GM12878 (cell line): ENCODE measurements at regions not wholly inside any gene's neighbourhood (a gene's known extent, or its start where the extent isn't known, plus 50 kb on each side); places are given as distances from the start of the nearest gene placed in this dataset.

ENCODE experiments used
- ATAC-seq: fragments of 200-7000 bp; cut with Tn5 transposase; 3 replicates; pipeline ENCODE4 v1.9.1; 2020; ENCODE audit warnings: mild to moderate bottlenecking, moderate library complexity
- BruUV-seq: library from RNA; stranded (reverse); fragments of 400-500 nt; replicated peaks from 2 replicates; lab custom pipeline; 2021; lab: Mats Ljungman, UMichigan
- CTCF ChIA-PET: fragments of 300-600 bp; sonication (Branson Sonifier 250); formaldehyde crosslinking; extraction: SDS; loops from one replicate; lab custom pipeline; 2021; ENCODE audit warnings: inconsistent platforms; lab: Yijun Ruan, JAX
- POLR2A ChIA-PET: fragments of 350-600 bp; formaldehyde crosslinking; extraction: SDS; loops from one replicate; lab custom pipeline; 2021; ENCODE audit warnings: inconsistent platforms; lab: Charles Lee
- RAD21 ChIA-PET: fragments of 300-600 bp; sonication (Branson Sonifier 250); formaldehyde crosslinking; loops from one replicate; lab custom pipeline; 2023; ENCODE audit warnings: antibody characterized with exemption; ENCODE audit not compliant: unreplicated experiment; lab: Charles Lee
- SMC1A ChIA-PET: fragments of 300-600 bp; sonication (Branson Sonifier 250); formaldehyde crosslinking; loops from one replicate; lab custom pipeline; 2023; ENCODE audit not compliant: unreplicated experiment, uncharacterized antibody; lab: Charles Lee
- DNase-seq: peaks from one replicate; pipeline ENCODE4 v3.0.0-alpha.2; 2011; ENCODE audit warnings: low read depth, low spot score
- FAIRE-seq: peaks from 3 replicates; lab custom pipeline; 2011; peaks lifted over from hg19 to GRCh38; lab: Jason Lieb, UNC
- H2AFZ ChIP-seq: 2 replicates; pipeline ENCODE4 v1.6.0; 2011; ENCODE audit warnings: low read depth, low read length, control low read depth; ENCODE audit not compliant: control insufficient read depth
- H3K27ac ChIP-seq: 2 replicates; pipeline ENCODE4 v1.5.1; 2011; ENCODE audit warnings: control low read depth; ENCODE audit not compliant: control insufficient read depth, insufficient read depth
- H3K27me3 ChIP-seq, 2 experiments: replicated peaks in 1 of 2; 2 replicates each; pipeline versions ENCODE4 v1.6.0 to v1.6.1; 2011; ENCODE audit warnings: low read length in 1 of 2; ENCODE audit not compliant: control insufficient read depth in 2 of 2, insufficient read depth in 2 of 2
- H3K36me3 ChIP-seq, 2 experiments: 2 replicates each; pipeline ENCODE4 v1.5.1; 2011; ENCODE audit warnings: low read length in 1 of 2; ENCODE audit not compliant: control insufficient read depth in 2 of 2, insufficient read depth in 2 of 2
- H3K4me1 ChIP-seq: 2 replicates; pipeline ENCODE4 v1.6.1; 2011; ENCODE audit warnings: mild to moderate bottlenecking, low read length, moderate library complexity, mixed read lengths; ENCODE audit not compliant: control insufficient read depth, insufficient read depth
- H3K4me2 ChIP-seq: 2 replicates; pipeline ENCODE4 v1.6.0; 2011; ENCODE audit warnings: control low read depth; ENCODE audit not compliant: control insufficient read depth, insufficient read depth
- H3K4me3 ChIP-seq: fragments of 200-600 bp; sonication (generic); 2 replicates; pipeline ENCODE4 v1.5.1; 2016
- H3K79me2 ChIP-seq: 2 replicates; pipeline ENCODE4 v1.6.0; 2011; ENCODE audit warnings: low read length; ENCODE audit not compliant: control insufficient read depth, insufficient read depth
- H3K9ac ChIP-seq: 2 replicates; pipeline ENCODE4 v1.8.0; 2011; ENCODE audit warnings: low read length, control low read depth, mixed read lengths; ENCODE audit not compliant: control insufficient read depth, insufficient read depth
- H3K9me3 ChIP-seq: replicated peaks from 3 replicates; pipeline ENCODE4 v1.5.1; 2011; ENCODE audit warnings: mild to moderate bottlenecking, low read length; ENCODE audit not compliant: control insufficient read depth, insufficient read depth
- H4K20me1 ChIP-seq: 2 replicates; pipeline ENCODE4 v1.6.0; 2011; ENCODE audit not compliant: control insufficient read depth, insufficient read depth
- CBX3 ChIP-seq: fragments of 200-600 bp; sonication (generic); IDR thresholded peaks from 2 replicates; pipeline ENCODE4 v1.6.1; 2016; ENCODE audit warnings: low read depth, borderline replicate concordance
- IKZF2 ChIP-seq, 2 experiments: fragments of 450-650 bp; IDR thresholded peaks; 2 replicates each; pipeline ENCODE4 v1.6.1; 2017; ENCODE audit warnings: mild to moderate bottlenecking in 2 of 2, moderate library complexity in 2 of 2
- MTA3 ChIP-seq: IDR thresholded peaks from 2 replicates; pipeline ENCODE4 v1.6.1; 2012; ENCODE audit warnings: low read length, inconsistent platforms, borderline replicate concordance
- MYC ChIP-seq: IDR thresholded peaks from 2 replicates; pipeline ENCODE4 v1.6.1; 2011; ENCODE audit warnings: mild to moderate bottlenecking, low read length, moderate library complexity, inconsistent platforms; ENCODE audit not compliant: insufficient read depth, insufficient replicate concordance, insufficient read length, severe bottlenecking
- NFXL1 ChIP-seq: fragments of 450-650 bp; IDR thresholded peaks from 2 replicates; pipeline ENCODE4 v1.6.1; 2017; ENCODE audit warnings: antibody characterized with exemption, mild to moderate bottlenecking, borderline replicate concordance
- POLR2A ChIP-seq: IDR thresholded peaks from 2 replicates; pipeline ENCODE4 v1.6.1; 2011; ENCODE audit warnings: low read depth, mild to moderate bottlenecking, low read length
- POLR2AphosphoS5 ChIP-seq: IDR thresholded peaks from 2 replicates; pipeline ENCODE4 v1.6.1; 2011; ENCODE audit warnings: mild to moderate bottlenecking, low read length, inconsistent platforms
- WRNIP1 ChIP-seq: IDR thresholded peaks from 2 replicates; pipeline ENCODE4 v1.6.1; 2011; ENCODE audit warnings: low read depth, low read length, improper control_type of control experiment, borderline replicate concordance
- WGBS: methylation state at CpG from one replicate; pipeline ENCODE4 v1.1.6; 2016; ENCODE audit warnings: low lambda C conversion rate; ENCODE audit not compliant: insufficient replicate concordance, insufficient coverage; ENCODE audit errors: missing lambda C conversion rate; 5-methylcytosine and 5-hydroxymethylcytosine counted together
- in situ Hi-C: fragments of 300-500 bp; cut with MboI; formaldehyde crosslinking; loops from 9 replicates; pipeline ENCODE4 v1.14.3; 2018; ENCODE audit warnings: mixed read lengths
- intact Hi-C: fragments of 100-400 bp; cut with micrococcal nuclease; formaldehyde crosslinking; loops from one replicate; pipeline ENCODE4 v1.14.2; 2022; ENCODE audit not compliant: unreplicated experiment
- TF ChIP-seq, protein P1 (sequence below): IDR thresholded peaks from 2 replicates; pipeline ENCODE4 v1.6.1; 2012; ENCODE audit warnings: low read depth, low read length, improper control_type of control experiment
- TF ChIP-seq, protein P2 (sequence below): fragments of 450-650 bp; IDR thresholded peaks from 2 replicates; pipeline ENCODE4 v1.6.1; 2018; ENCODE audit warnings: mild to moderate bottlenecking, low read depth, moderate library complexity; ENCODE audit not compliant: partially characterized antibody
- TF ChIP-seq, protein P3 (sequence below), 3 experiments: IDR thresholded peaks in 2 of 3; conservative IDR thresholded peaks in 1 of 3; 2 replicates each; pipeline ENCODE4 v1.5.1; 2011; ENCODE audit warnings: low read depth in 3 of 3, low read length in 3 of 3, mild to moderate bottlenecking in 3 of 3, control low read depth in 2 of 3, moderate library complexity in 2 of 3, inconsistent platforms in 1 of 3, mixed read lengths in 1 of 3; ENCODE audit not compliant: control insufficient read depth in 2 of 3, insufficient read depth in 1 of 3; ENCODE audit errors: extremely low read depth in 1 of 3
- TF ChIP-seq, protein P4 (sequence below): IDR thresholded peaks from 2 replicates; pipeline ENCODE4 v1.6.1; 2011; ENCODE audit warnings: borderline replicate concordance, low read depth, mild to moderate bottlenecking, moderate library complexity, mixed read lengths, low read length; ENCODE audit not compliant: insufficient read depth; ENCODE audit errors: extremely low read length
- TF ChIP-seq, protein P5 (sequence below): fragments of 450-650 bp; IDR thresholded peaks from 2 replicates; pipeline ENCODE4 v1.6.1; 2017; ENCODE audit warnings: mild to moderate bottlenecking, low read depth, inconsistent platforms; ENCODE audit not compliant: poor library complexity, severe bottlenecking

DNA sequence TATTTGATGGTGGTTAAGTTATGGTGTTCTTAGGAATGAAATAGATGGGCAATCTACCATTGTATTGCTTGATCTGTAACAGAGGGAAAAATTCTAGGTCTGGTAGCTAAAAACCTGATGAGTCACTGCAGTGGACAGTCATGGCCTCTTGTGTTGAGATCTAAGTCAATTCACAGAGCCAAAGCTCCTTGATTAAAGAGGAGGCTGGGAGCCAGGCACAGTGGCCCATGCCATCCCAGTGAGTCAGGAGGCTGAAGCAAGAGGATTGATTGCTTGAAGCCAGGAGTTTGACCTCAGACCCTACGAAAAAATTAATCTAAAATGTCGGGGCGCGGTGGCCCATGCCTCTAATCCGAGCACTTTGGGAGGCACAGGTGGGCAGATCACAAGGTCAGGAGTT is 67.1 kb upstream of the KPNA3 start:
- intact Hi-C loops (no loop called here), in situ Hi-C loops (no loop called here)
- Histone ChIP-seq H4K20me1 (no peaks in the 10 kb centered on the region), H3K9me3 (no peaks in the 10 kb centered on the region), H2AFZ (no peak overlapping the region), H3K27me3 (peaks cover 0 to 3% of the 10 kb centered on the region in 2 experiments; a peak in 1 of 4 replicates), H3K4me1 (no peaks in the 10 kb centered on the region), H3K4me3 (no peak overlapping the region), H3K36me3 (no peaks in the 10 kb centered on the region), H3K4me2 (no peak overlapping the region), H3K27ac (no peak overlapping the region), H3K79me2 (no peaks in the 10 kb centered on the region), H3K9ac (no peak overlapping the region)
- SMC1A ChIA-PET: no interaction called here
- ATAC-seq: no peak
- CTCF ChIA-PET: no interaction called here
- TF ChIP-seq POLR2AphosphoS5 (no peak), MTA3 (no peak), WRNIP1 (no peak), MYC (no peak), NFXL1 (no peak), CBX3 (no peak), IKZF2 (IDR thresholded peaks at IDR 0.05) (no peak), POLR2A (no peak)
- TF ChIP-seq, protein P1, sequence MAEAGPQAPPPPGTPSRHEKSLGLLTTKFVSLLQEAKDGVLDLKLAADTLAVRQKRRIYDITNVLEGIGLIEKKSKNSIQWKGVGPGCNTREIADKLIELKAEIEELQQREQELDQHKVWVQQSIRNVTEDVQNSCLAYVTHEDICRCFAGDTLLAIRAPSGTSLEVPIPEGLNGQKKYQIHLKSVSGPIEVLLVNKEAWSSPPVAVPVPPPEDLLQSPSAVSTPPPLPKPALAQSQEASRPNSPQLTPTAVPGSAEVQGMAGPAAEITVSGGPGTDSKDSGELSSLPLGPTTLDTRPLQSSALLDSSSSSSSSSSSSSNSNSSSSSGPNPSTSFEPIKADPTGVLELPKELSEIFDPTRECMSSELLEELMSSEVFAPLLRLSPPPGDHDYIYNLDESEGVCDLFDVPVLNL: no peak
- TF ChIP-seq, protein P2, sequence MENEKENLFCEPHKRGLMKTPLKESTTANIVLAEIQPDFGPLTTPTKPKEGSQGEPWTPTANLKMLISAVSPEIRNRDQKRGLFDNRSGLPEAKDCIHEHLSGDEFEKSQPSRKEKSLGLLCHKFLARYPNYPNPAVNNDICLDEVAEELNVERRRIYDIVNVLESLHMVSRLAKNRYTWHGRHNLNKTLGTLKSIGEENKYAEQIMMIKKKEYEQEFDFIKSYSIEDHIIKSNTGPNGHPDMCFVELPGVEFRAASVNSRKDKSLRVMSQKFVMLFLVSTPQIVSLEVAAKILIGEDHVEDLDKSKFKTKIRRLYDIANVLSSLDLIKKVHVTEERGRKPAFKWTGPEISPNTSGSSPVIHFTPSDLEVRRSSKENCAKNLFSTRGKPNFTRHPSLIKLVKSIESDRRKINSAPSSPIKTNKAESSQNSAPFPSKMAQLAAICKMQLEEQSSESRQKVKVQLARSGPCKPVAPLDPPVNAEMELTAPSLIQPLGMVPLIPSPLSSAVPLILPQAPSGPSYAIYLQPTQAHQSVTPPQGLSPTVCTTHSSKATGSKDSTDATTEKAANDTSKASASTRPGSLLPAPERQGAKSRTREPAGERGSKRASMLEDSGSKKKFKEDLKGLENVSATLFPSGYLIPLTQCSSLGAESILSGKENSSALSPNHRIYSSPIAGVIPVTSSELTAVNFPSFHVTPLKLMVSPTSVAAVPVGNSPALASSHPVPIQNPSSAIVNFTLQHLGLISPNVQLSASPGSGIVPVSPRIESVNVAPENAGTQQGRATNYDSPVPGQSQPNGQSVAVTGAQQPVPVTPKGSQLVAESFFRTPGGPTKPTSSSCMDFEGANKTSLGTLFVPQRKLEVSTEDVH: no peak
- TF ChIP-seq, protein P3, sequence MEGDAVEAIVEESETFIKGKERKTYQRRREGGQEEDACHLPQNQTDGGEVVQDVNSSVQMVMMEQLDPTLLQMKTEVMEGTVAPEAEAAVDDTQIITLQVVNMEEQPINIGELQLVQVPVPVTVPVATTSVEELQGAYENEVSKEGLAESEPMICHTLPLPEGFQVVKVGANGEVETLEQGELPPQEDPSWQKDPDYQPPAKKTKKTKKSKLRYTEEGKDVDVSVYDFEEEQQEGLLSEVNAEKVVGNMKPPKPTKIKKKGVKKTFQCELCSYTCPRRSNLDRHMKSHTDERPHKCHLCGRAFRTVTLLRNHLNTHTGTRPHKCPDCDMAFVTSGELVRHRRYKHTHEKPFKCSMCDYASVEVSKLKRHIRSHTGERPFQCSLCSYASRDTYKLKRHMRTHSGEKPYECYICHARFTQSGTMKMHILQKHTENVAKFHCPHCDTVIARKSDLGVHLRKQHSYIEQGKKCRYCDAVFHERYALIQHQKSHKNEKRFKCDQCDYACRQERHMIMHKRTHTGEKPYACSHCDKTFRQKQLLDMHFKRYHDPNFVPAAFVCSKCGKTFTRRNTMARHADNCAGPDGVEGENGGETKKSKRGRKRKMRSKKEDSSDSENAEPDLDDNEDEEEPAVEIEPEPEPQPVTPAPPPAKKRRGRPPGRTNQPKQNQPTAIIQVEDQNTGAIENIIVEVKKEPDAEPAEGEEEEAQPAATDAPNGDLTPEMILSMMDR (IDR thresholded peaks at IDR 0.05 in 2 of 3, conservative IDR thresholded peaks at IDR 0.05 in 1 of 3; ENCODE audit: control insufficient read depth in 2 of 3, extremely low read depth in 1 of 3, insufficient read depth in 1 of 3, low read depth in 3 of 3, low read length in 3 of 3): no peak
- TF ChIP-seq, protein P4, sequence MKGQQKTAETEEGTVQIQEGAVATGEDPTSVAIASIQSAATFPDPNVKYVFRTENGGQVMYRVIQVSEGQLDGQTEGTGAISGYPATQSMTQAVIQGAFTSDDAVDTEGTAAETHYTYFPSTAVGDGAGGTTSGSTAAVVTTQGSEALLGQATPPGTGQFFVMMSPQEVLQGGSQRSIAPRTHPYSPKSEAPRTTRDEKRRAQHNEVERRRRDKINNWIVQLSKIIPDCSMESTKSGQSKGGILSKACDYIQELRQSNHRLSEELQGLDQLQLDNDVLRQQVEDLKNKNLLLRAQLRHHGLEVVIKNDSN: no peak
- TF ChIP-seq, protein P5, sequence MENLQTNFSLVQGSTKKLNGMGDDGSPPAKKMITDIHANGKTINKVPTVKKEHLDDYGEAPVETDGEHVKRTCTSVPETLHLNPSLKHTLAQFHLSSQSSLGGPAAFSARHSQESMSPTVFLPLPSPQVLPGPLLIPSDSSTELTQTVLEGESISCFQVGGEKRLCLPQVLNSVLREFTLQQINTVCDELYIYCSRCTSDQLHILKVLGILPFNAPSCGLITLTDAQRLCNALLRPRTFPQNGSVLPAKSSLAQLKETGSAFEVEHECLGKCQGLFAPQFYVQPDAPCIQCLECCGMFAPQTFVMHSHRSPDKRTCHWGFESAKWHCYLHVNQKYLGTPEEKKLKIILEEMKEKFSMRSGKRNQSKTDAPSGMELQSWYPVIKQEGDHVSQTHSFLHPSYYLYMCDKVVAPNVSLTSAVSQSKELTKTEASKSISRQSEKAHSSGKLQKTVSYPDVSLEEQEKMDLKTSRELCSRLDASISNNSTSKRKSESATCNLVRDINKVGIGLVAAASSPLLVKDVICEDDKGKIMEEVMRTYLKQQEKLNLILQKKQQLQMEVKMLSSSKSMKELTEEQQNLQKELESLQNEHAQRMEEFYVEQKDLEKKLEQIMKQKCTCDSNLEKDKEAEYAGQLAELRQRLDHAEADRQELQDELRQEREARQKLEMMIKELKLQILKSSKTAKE: no peak
- RAD21 ChIA-PET: no interaction called here
- no TSS peak for BruUV-seq
- 79% methylated on average over 5 of the region's 5 CpGs for WGBS
- DNase-seq: no peak
- no peak for FAIRE-seq
- POLR2A ChIA-PET: no interaction called here
